Activated CD4-positive, alpha-beta T cell treated with anti-CD3 and anti-CD28 coated beads, Interleukin-2, amount 10 ng/mL, durations not matched to agents 7 days and 5 days (primary cell): ENCODE measurements at regions not wholly inside any gene's neighbourhood (a gene's known extent, or its start where the extent isn't known, plus 50 kb on each side); places are given as distances from the start of the nearest gene placed in this dataset.

Source experiments
- CTCF ChIA-PET: fragments of 350-600 bp; sonication (Branson Sonifier 250); formaldehyde crosslinking; loops from one replicate; lab custom pipeline; 2021; ENCODE audit warnings: antibody characterized with exemption; lab: Charles Lee
- POLR2A ChIA-PET: fragments of 350-600 bp; sonication (Branson Sonifier 250); formaldehyde crosslinking; loops from one replicate; lab custom pipeline; 2021; ENCODE audit warnings: antibody characterized with exemption; lab: Charles Lee
- DNase-seq: peaks from one replicate; pipeline ENCODE4 v3.0.0-alpha.2; 2020
- H3K27ac Mint-ChIP-seq: one replicate; pipeline ENCODE4 v1.8.0; 2021; ENCODE audit warnings: mild to moderate bottlenecking, moderate library complexity, mixed read lengths
- H3K27me3 Mint-ChIP-seq: one replicate; pipeline ENCODE4 v1.8.0; 2021; ENCODE audit warnings: mixed read lengths
- H3K36me3 Mint-ChIP-seq: one replicate; pipeline ENCODE4 v1.8.0; 2021; ENCODE audit warnings: low read depth, mixed read lengths
- H3K4me1 Mint-ChIP-seq: one replicate; pipeline ENCODE4 v1.8.0; 2021; ENCODE audit warnings: mixed read lengths
- H3K4me3 Mint-ChIP-seq: one replicate; pipeline ENCODE4 v1.8.0; 2021; ENCODE audit warnings: mild to moderate bottlenecking, moderate library complexity, mixed read lengths
- H3K9me3 Mint-ChIP-seq: one replicate; pipeline ENCODE4 v1.8.0; 2021; ENCODE audit warnings: mixed read lengths

DNA sequence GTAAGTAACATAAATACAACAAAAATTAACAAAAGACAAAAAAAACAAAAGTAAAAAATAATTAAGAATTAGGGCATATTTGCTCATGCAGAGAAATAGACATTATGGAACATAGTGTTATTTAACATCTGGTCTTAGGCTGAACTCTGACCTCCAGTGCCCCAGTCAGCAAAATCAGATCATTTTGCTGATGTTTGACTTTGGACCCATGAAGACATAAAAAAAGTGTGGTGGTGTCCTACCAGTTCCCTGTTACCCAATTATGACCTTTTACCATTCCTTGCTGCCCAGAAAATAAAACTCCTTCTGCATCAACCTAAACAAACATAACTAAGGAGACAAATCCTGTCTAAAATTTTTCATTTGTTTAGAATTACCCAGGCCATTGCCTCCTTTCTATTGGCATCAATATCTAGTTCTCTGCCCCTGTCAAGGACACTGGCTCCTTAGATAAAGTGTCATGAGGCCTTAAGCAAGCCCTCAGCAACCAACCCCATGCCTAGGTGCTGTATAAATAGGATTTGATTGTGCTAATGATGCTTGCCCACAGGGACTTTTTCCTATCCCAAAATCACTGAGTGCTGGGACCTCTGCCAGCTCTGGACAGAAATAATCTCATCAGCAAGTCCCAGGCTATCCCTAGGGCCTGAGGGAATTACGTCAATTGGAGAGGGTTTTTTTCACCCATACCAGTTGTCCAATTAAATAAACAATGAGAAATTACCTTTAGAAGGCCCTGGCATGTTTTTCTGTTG, 334.5 kb upstream of the UMPS start:
- no peak for DNase-seq
- CTCF ChIA-PET = no interaction called here
- H3K27ac Mint-ChIP-seq = no peak overlapping the region
- H3K27me3 Mint-ChIP-seq = peaks cover 15% of the 10 kb centered on the region
- H3K4me3 Mint-ChIP-seq = no peak overlapping the region
- no peaks in the 10 kb centered on the region for H3K9me3 Mint-ChIP-seq
- POLR2A ChIA-PET = no interaction called here
- no peaks in the 10 kb centered on the region for H3K36me3 Mint-ChIP-seq
- no peaks in the 10 kb centered on the region for H3K4me1 Mint-ChIP-seq

DNA sequence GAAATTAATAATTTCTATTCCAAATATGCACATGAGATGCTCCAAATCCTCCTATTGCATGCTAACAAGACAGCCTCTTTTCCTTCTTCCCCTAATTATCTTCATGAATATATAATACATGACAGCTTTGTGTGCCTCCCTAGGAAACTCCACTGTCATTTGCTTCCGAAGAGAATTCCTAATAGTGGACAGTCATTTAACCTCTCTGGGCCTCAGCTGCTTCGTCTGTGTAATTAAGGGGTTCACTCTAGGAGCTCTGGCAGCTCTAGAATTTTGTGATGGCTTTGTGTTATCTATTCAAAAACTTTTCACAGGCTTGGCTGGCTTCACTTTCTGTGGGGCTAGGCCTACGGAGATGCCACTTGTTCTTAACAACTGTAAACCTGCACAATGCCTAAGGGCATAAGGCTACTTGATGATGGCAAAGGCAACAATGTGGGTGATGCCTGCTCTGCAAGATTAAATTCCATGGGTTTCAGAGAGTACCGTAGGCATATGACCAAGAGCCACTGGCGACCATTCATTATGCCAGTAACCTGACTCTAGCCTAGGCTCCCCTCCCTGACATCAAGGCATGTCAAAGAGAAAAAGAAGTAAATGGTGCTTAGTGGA, 333.8 kb upstream of the UMPS start:
- H3K36me3 Mint-ChIP-seq = no peaks in the 10 kb centered on the region
- DNase-seq = no peak
- peaks cover 9% of the 10 kb centered on the region for H3K27me3 Mint-ChIP-seq
- H3K4me1 Mint-ChIP-seq = no peaks in the 10 kb centered on the region
- no peak overlapping the region for H3K27ac Mint-ChIP-seq
- H3K4me3 Mint-ChIP-seq = no peak overlapping the region
- POLR2A ChIA-PET = no interaction called here
- no peaks in the 10 kb centered on the region for H3K9me3 Mint-ChIP-seq
- CTCF ChIA-PET = no interaction called here

DNA sequence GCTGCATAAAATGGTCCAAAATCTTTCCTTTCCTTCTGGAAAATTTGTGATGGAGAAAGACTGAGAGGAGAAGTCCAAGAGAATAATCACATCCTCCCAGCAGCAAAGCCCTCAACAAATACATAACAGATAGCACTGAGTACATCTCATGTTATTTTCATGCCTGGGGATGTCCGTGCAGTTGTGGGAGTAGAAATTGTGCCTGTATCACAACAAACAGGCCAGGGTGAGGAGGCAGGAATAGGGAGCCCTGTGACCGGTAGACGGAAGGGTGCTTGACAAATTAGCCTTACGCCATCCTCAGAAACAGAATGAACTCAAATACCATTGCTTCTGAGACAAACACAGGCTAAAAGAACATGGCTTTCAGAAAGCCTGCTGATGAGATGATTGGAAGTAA, 333.2 kb upstream of the UMPS start:
- no peaks in the 10 kb centered on the region for H3K9me3 Mint-ChIP-seq
- no peak overlapping the region for H3K4me3 Mint-ChIP-seq
- POLR2A ChIA-PET = no interaction called here
- CTCF ChIA-PET = no interaction called here
- no peak for DNase-seq
- H3K36me3 Mint-ChIP-seq = no peaks in the 10 kb centered on the region
- no peak overlapping the region for H3K27ac Mint-ChIP-seq
- peaks cover 9% of the 10 kb centered on the region for H3K27me3 Mint-ChIP-seq
- no peaks in the 10 kb centered on the region for H3K4me1 Mint-ChIP-seq

DNA sequence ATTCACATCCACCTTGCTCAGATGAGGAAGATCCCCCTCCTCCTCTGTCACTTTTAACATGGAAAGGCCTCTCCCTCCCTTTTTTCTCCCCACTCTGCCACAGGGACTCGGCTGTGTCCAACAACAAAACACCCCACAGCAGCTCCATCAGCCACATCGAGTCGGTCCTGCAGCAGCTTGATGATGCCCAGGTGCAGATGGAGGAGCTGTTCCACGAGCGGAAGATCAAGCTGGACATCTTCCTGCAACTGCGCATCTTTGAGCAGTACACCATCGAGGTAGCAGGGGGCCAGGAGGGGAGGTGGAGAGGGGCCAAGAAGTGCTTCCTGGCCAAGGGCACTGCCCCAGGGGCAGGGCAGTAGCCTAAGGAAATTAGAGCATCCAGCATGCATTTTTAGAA, 331.7 kb upstream of the UMPS start:
- DNase-seq = no peak
- Mint-ChIP-seq H3K27ac (no peak overlapping the region), H3K36me3 (no peaks in the 10 kb centered on the region), H3K4me3 (no peak overlapping the region), H3K27me3 (peaks cover 9% of the 10 kb centered on the region), H3K9me3 (no peaks in the 10 kb centered on the region), H3K4me1 (no peaks in the 10 kb centered on the region)
- ChIA-PET CTCF (no interaction called here), POLR2A (no interaction called here)

DNA sequence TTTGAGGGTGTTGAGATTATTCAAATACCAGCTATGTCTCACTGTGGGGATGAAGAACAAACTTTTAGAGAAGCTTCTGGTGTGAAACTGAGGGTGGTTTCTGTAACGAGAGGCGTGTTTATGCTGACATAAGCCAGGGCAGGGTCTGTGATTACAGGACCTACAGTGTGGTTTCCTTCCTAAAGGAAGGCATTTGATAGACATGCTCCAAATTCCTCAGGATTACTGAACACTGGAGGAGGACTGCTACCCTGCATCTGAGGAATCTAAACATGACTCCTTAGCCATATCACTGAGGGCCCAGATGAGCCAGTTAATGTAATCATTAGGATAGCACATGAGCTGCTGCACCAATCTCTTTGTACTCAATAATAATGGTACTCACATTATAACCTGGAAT, 328.4 kb upstream of the UMPS start:
- H3K9me3 Mint-ChIP-seq = no peaks in the 10 kb centered on the region
- CTCF ChIA-PET = no interaction called here
- no peaks in the 10 kb centered on the region for H3K36me3 Mint-ChIP-seq
- H3K27ac Mint-ChIP-seq = no peak overlapping the region
- H3K4me3 Mint-ChIP-seq = no peak overlapping the region
- H3K4me1 Mint-ChIP-seq = no peaks in the 10 kb centered on the region
- peaks cover 8% of the 10 kb centered on the region for H3K27me3 Mint-ChIP-seq
- no peak for DNase-seq
- POLR2A ChIA-PET = no interaction called here

DNA sequence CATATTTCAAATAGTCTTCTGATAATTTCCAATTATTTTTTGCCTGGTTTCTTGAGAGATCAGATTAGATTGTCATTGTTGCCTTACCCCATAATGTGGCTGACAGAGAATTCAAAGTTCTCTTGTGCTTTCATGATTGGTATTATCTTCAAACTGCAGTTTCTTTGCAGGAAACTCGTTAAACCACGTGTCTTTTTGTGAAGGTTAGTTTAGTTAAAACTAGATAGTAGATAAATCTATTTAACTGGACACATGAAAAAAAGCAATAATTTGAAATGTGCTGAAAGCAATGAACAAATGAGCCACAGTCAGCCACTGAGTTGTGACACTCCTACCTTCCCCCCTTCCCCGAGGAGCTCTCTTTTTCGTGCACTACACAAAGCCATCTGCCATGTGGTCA, 327.5 kb upstream of the UMPS start:
- POLR2A ChIA-PET = no interaction called here
- Mint-ChIP-seq H3K4me1 (no peaks in the 10 kb centered on the region), H3K27ac (no peak overlapping the region), H3K36me3 (no peaks in the 10 kb centered on the region), H3K27me3 (peaks cover 5% of the 10 kb centered on the region), H3K9me3 (no peaks in the 10 kb centered on the region), H3K4me3 (no peak overlapping the region)
- CTCF ChIA-PET = no interaction called here
- no peak for DNase-seq

DNA sequence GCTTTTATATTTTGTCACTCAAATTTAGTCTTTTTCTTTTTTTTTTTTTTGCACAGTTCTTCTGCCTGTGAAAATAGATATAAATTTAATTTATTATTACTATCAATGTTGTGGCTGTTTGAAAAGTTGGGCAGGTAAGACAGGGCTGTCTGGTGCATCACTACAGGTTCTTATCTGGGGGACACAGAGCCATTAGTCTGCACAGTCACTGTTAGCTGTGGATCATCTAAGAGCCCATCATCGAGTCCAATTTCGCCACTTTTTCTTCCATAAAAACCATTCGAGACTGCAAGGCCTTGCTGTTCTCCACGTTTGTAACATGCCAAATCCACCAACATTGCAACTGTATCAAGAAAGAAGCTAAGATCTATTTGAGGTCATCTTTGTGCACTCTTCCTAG, 325.6 kb upstream of the UMPS start:
- no peak overlapping the region for H3K4me3 Mint-ChIP-seq
- H3K27ac Mint-ChIP-seq = no peak overlapping the region
- POLR2A ChIA-PET = no interaction called here
- no peaks in the 10 kb centered on the region for H3K9me3 Mint-ChIP-seq
- DNase-seq = no peak
- H3K27me3 Mint-ChIP-seq = peaks cover 11% of the 10 kb centered on the region
- H3K36me3 Mint-ChIP-seq = no peaks in the 10 kb centered on the region
- CTCF ChIA-PET = interaction anchor here (0.8 kb wide), 1 partner anchor 11 kb away, joined by 4 read pairs; no protein-coding TSS in a partner anchor
- no peaks in the 10 kb centered on the region for H3K4me1 Mint-ChIP-seq

DNA sequence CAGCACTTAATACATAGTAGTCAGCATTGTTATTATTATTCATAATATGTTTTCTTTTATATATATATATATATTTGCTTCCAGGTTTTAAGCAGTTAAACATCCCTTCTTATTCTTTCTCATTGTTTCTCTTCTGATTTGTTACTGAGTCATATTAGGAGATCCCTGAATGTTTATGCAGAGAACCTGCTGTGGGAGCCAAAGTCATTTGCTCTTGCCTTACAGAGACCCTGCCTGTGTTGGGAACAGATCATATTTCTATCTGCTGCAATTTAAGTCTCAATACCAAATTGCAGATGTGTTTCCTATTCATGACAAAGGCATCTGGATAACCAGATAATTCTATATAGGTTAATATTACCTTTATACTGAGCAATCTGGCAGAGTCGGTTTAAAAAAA, 323.0 kb upstream of the UMPS start:
- Mint-ChIP-seq H3K27me3 (peaks cover 11% of the 10 kb centered on the region), H3K9me3 (no peaks in the 10 kb centered on the region), H3K36me3 (no peaks in the 10 kb centered on the region), H3K27ac (no peak overlapping the region), H3K4me3 (no peak overlapping the region), H3K4me1 (no peaks in the 10 kb centered on the region)
- ChIA-PET CTCF (no interaction called here), POLR2A (no interaction called here)
- no peak for DNase-seq

DNA sequence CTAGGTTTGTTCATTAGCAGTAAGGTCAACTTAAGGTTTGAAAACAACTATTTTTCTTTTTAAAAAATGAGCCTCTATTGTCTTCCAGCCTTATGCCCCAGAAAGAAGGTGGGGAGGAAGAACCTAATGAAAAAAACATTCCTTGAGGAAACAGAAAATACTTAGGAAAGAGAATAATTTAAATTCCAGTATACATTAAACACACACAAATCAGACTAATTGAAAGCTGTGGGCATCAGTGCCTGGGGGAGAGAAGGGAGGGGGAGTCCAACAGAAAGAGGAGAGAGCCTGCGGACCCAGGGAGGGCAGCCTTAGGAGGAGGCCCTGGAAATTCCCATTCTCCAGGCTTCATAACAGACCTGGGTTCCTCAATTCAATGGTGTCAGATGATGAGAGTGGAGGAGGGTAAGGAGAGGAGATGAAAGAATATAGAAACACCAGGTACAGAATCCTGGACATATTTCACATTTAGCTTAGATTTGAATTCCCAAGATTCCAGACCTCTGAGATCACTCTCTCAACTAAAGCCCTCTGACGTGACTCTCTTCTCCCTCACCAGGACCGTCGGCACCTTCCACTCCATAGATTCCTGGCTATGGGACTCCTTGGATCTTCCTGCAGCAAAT, 320.5 kb upstream of the UMPS start:
- POLR2A ChIA-PET = no interaction called here
- H3K36me3 Mint-ChIP-seq = no peaks in the 10 kb centered on the region

DNA sequence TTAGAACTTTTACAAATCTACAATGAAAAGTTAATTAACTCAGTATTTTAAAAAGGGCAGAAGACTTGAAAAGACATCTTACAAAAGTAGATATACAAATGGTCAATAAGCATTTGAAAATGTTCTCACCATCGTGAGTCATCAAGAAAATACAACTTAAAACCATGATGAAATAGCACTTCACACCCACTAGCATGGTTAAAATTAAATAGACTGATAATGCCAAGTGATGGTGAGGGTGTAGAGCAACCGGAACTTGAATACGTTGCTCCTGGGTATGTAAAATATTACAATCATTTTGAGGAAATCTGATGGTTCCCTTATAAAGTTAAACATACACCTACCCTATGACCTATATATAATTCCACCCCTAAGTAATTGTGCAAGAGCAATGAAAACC, 319.8 kb upstream of the UMPS start:
- Mint-ChIP-seq H3K4me1 (no peaks in the 10 kb centered on the region), H3K27me3 (peaks cover 9% of the 10 kb centered on the region), H3K4me3 (no peak overlapping the region), H3K9me3 (no peaks in the 10 kb centered on the region), H3K36me3 (no peaks in the 10 kb centered on the region), H3K27ac (no peak overlapping the region)
- no peak for DNase-seq
- CTCF ChIA-PET = no interaction called here
- POLR2A ChIA-PET = no interaction called here

More for the DNA sequence above, 320.5 kb upstream of the UMPS start:
- Mint-ChIP-seq H3K9me3 (no peaks in the 10 kb centered on the region), H3K27me3 (peaks cover 11% of the 10 kb centered on the region), H3K27ac (no peak overlapping the region), H3K4me1 (no peaks in the 10 kb centered on the region), H3K4me3 (no peak overlapping the region)
- CTCF ChIA-PET = no interaction called here
- no peak for DNase-seq

DNA sequence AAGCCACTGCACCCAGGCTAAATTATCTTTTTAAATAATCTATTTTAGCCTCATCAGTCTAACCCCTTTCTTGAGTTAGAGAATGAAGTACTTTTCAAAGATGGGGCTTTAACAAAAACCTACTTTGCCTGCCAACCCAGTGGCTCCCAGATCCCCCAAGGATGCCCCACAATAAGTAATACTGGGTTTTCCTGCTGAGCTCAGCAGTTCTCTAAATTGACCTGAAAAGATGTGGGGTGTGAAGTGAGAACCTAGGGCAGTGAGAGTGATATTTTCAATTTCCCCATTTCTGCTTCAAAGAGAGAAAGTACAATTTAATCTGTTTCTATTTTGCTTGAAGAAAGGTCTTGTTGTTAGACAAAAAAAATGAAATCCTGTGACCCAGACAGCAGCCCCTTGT, 318.5 kb upstream of the UMPS start:
- H3K27me3 Mint-ChIP-seq = peaks cover 9% of the 10 kb centered on the region
- POLR2A ChIA-PET = no interaction called here
- H3K4me1 Mint-ChIP-seq = no peaks in the 10 kb centered on the region
- H3K36me3 Mint-ChIP-seq = no peaks in the 10 kb centered on the region
- no peak overlapping the region for H3K27ac Mint-ChIP-seq
- H3K4me3 Mint-ChIP-seq = no peak overlapping the region
- no peaks in the 10 kb centered on the region for H3K9me3 Mint-ChIP-seq
- DNase-seq = no peak
- CTCF ChIA-PET = no interaction called here

DNA sequence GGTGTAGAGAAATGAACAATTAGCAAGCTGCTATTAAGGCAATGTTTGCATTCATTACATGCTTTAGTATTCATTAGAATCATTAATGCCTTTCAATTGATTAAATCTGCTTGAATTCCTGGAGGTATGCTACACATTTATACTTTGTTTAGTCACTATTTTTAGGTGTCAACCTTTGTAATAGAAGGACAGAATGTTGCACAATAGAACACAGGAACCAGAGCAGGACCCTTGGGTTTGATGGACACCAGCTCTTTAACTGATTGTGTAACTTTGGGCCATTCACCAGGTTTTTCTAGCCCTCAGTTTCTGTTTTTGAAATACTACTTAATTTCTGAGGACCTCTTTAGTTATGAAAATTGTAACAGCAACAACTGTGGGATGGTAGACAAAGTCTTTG, 317.6 kb upstream of the UMPS start:
- H3K4me3 Mint-ChIP-seq = no peak overlapping the region
- no peaks in the 10 kb centered on the region for H3K36me3 Mint-ChIP-seq
- CTCF ChIA-PET = no interaction called here
- no peak overlapping the region for H3K27ac Mint-ChIP-seq
- POLR2A ChIA-PET = no interaction called here
- H3K9me3 Mint-ChIP-seq = no peaks in the 10 kb centered on the region
- H3K27me3 Mint-ChIP-seq = peaks cover 9% of the 10 kb centered on the region
- DNase-seq = no peak
- no peaks in the 10 kb centered on the region for H3K4me1 Mint-ChIP-seq

DNA sequence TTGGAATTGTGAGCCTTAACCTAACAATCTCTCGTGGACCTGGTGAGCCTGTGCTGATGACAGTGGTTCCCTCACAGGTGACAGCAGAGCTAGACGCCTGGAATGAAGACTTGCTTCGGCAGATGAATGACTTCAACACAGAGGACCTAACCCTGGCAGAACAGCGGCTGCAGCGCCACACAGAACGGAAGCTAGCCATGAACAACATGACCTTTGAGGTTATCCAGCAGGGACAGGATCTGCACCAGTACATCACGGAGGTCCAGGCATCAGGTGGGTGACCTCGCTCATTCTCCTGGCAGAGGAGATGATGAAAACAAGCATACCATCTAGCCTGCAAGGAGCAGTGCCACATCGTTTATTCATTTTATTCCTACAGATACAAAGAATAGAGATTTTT, 316.9 kb upstream of the UMPS start:
- H3K9me3 Mint-ChIP-seq = no peaks in the 10 kb centered on the region
- no peak overlapping the region for H3K27ac Mint-ChIP-seq
- no peak for DNase-seq
- H3K36me3 Mint-ChIP-seq = no peaks in the 10 kb centered on the region
- CTCF ChIA-PET = no interaction called here
- POLR2A ChIA-PET = no interaction called here
- peaks cover 9% of the 10 kb centered on the region for H3K27me3 Mint-ChIP-seq
- H3K4me1 Mint-ChIP-seq = no peaks in the 10 kb centered on the region
- H3K4me3 Mint-ChIP-seq = no peak overlapping the region
